Activated CD8-positive, alpha-beta T cell treated with anti-CD3 and anti-CD28 coated beads for 36 hours (primary cell): ENCODE measurements at regions not wholly inside any gene's neighbourhood (a gene's known extent, or its start where the extent isn't known, plus 50 kb on each side); places are given as distances from the start of the nearest gene placed in this dataset.

ENCODE experiments used
- ATAC-seq: fragments of 200-7000 bp; cut with Tn5 transposase; one replicate; pipeline ENCODE4 v1.10.0; 2021; ENCODE audit warnings: mild to moderate bottlenecking, moderate library complexity
- CTCF ChIA-PET: fragments of 350-600 bp; sonication (Branson Sonifier 250); formaldehyde crosslinking; loops from one replicate; lab custom pipeline; 2021; ENCODE audit warnings: antibody characterized with exemption; lab: Charles Lee
- POLR2A ChIA-PET: fragments of 350-600 bp; sonication (Branson Sonifier 250); formaldehyde crosslinking; loops from one replicate; lab custom pipeline; 2021; ENCODE audit warnings: antibody characterized with exemption; lab: Charles Lee
- DNase-seq: peaks from one replicate; pipeline ENCODE4 v3.0.0-alpha.2; 2020
- H3K27ac Mint-ChIP-seq: one replicate; pipeline ENCODE4 v1.8.0; 2021; ENCODE audit warnings: mild to moderate bottlenecking, mixed read lengths
- H3K27me3 Mint-ChIP-seq: one replicate; pipeline ENCODE4 v1.8.0; 2021; ENCODE audit warnings: mixed read lengths
- H3K36me3 Mint-ChIP-seq: one replicate; pipeline ENCODE4 v1.8.0; 2021; ENCODE audit warnings: low read depth, mixed read lengths
- H3K4me1 Mint-ChIP-seq: one replicate; pipeline ENCODE4 v1.8.0; 2021; ENCODE audit warnings: low read depth, mixed read lengths
- H3K4me3 Mint-ChIP-seq: one replicate; pipeline ENCODE4 v1.8.0; 2021; ENCODE audit warnings: mild to moderate bottlenecking, moderate library complexity, mixed read lengths
- H3K9me3 Mint-ChIP-seq: one replicate; pipeline ENCODE4 v1.8.0; 2021; ENCODE audit warnings: mixed read lengths
- CTCF ChIP-seq: fragments of 200-600 bp; IDR thresholded peaks from one replicate; pipeline ENCODE4 v1.8.0; 2022; ENCODE audit warnings: antibody characterized with exemption, mild to moderate bottlenecking
- intact Hi-C: fragments of 100-400 bp; cut with micrococcal nuclease; formaldehyde crosslinking; loops from one replicate; pipeline ENCODE4 v1.10.0; 2022

- Mint-ChIP-seq H3K36me3 (no peaks in the 10 kb centered on the region), H3K27ac (no peak overlapping the region), H3K9me3 (no peaks in the 10 kb centered on the region), H3K27me3 (peaks cover 21% of the 10 kb centered on the region), H3K4me3 (no peak overlapping the region), H3K4me1 (no peaks in the 10 kb centered on the region)
- intact Hi-C loops = no loop called here
- POLR2A ChIA-PET = no interaction called here
- DNase-seq (no peak), ATAC-seq (no peak)
- no peak for TF ChIP-seq CTCF
- CTCF ChIA-PET = no interaction called here
Measured at GRCh38 chr3:193841581-193841980, 248.6 kb downstream of the OPA1 start.

GRCh38 chr3:193842029-193842798 is 249.2 kb downstream of the OPA1 start:
- Mint-ChIP-seq H3K36me3 (no peaks in the 10 kb centered on the region), H3K27ac (no peak overlapping the region), H3K9me3 (no peaks in the 10 kb centered on the region), H3K4me3 (no peak overlapping the region), H3K4me1 (no peaks in the 10 kb centered on the region), H3K27me3 (peaks cover 24% of the 10 kb centered on the region)
- intact Hi-C loops = no loop called here
- CTCF ChIA-PET = no interaction called here
- no peak for TF ChIP-seq CTCF
- DNase-seq (no peak), ATAC-seq (no peak)
- POLR2A ChIA-PET = no interaction called here

- ChIA-PET POLR2A (no interaction called here), CTCF (interaction anchor here (0.9 kb wide), 1 partner anchor 13 kb away, joined by 3 read pairs; no protein-coding TSS in a partner anchor)
- H3K4me1 Mint-ChIP-seq = no peaks in the 10 kb centered on the region
- peaks cover 23% of the 10 kb centered on the region for H3K27me3 Mint-ChIP-seq
- H3K27ac Mint-ChIP-seq = no peak overlapping the region
- ATAC-seq = no peak
- no peaks in the 10 kb centered on the region for H3K36me3 Mint-ChIP-seq
- no peak overlapping the region for H3K4me3 Mint-ChIP-seq
- no peak for TF ChIP-seq CTCF
- intact Hi-C loops = no loop called here
- no peaks in the 10 kb centered on the region for H3K9me3 Mint-ChIP-seq
- DNase-seq = no peak
Measured at GRCh38 chr3:193842832-193843473, 249.9 kb downstream of the OPA1 start.

GRCh38 chr3:193843474-193844301 is 250.7 kb downstream of the OPA1 start:
- CTCF ChIA-PET = interaction anchor here (0.9 kb wide), 2 partner anchors 12 to 61 kb away, joined by 3 read pairs; no protein-coding TSS in a partner anchor
- Mint-ChIP-seq H3K9me3 (no peaks in the 10 kb centered on the region), H3K4me3 (no peak overlapping the region), H3K27ac (no peak overlapping the region), H3K4me1 (no peaks in the 10 kb centered on the region), H3K27me3 (peaks cover 21% of the 10 kb centered on the region), H3K36me3 (no peaks in the 10 kb centered on the region)
- POLR2A ChIA-PET = no interaction called here
- TF ChIP-seq CTCF = no peak
- DNase-seq (no peak), ATAC-seq (no peak)
- intact Hi-C loops = no loop called here
